ENCODE measurements at regions not wholly inside any gene's neighbourhood (a gene's known extent, or its start where the extent isn't known, plus 50 kb on each side); places are given as distances from the start of the nearest gene placed in this dataset.
A peak's percentile ranks its signal among the peaks of the same experiment; 100 is the strongest.

DNA sequence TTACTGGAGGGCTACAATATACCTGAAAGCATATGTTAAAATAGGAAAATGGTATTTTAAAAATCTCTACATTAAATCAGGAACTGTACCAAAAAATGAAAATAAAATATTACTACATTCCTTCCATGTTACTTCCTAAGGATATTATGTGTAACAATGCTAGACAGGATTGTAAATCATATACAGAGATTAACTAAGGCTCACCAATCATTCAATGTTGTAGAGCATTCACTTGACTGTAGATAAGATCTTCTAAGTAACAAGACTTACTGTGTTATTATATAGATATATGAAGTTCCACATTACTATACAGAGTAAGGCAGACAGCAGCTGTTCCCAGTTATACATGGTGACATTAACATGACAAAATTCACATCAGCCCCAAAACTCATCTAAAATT is 1919.1 kb upstream of the CDH9 start:
- no peak for DNase-seq (ENCODE audit: low read depth in 2 of 2)
- H3K4me2 ChIP-seq (ENCODE audit: extremely low read depth, insufficient read depth, low read length), result no peak overlapping the region
- no peak overlapping the region for H2AFZ ChIP-seq (ENCODE audit: low read length)

DNA sequence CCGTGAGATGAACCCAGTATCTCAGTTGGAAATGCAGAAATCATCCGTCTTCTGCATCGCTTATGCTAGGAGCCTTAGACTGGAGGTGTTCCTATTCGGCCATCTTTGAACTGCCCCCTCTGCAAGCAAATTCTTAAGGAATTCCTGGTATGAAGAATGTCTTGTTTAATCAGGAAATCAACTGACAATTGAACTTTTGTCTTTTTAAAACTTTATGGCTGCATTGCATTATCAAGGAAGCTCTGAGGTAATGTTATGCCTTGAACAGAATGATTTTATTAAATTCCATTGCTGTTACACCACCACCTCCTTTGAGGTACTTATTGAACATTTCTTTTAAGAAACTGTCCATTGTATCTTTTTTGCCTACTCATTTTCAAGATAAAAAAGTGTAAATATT is 1915.7 kb upstream of the CDH9 start:
- no peak overlapping the region for H3K9ac ChIP-seq (ENCODE audit: insufficient read depth, low read length)
- H3K27ac ChIP-seq (ENCODE audit: insufficient read depth, low read length), result no peak overlapping the region
- H3K4me3 ChIP-seq (replicated peaks in 1 of 4; ENCODE audit: control extremely low read depth in 1 of 4, insufficient read depth in 1 of 4, low read depth in 3 of 4, low read length in 4 of 4), result no peak overlapping the region
- H4K20me1 ChIP-seq (ENCODE audit: control insufficient read depth, extremely low read depth, insufficient read depth, low read length), result no peaks in the 10 kb centered on the region
- H3K4me1 ChIP-seq (ENCODE audit: control insufficient read depth, extremely low read depth, insufficient read depth, low read length), result no peaks in the 10 kb centered on the region
- no peak overlapping the region for H2AFZ ChIP-seq (ENCODE audit: low read length)
- TF ChIP-seq, protein P1, sequence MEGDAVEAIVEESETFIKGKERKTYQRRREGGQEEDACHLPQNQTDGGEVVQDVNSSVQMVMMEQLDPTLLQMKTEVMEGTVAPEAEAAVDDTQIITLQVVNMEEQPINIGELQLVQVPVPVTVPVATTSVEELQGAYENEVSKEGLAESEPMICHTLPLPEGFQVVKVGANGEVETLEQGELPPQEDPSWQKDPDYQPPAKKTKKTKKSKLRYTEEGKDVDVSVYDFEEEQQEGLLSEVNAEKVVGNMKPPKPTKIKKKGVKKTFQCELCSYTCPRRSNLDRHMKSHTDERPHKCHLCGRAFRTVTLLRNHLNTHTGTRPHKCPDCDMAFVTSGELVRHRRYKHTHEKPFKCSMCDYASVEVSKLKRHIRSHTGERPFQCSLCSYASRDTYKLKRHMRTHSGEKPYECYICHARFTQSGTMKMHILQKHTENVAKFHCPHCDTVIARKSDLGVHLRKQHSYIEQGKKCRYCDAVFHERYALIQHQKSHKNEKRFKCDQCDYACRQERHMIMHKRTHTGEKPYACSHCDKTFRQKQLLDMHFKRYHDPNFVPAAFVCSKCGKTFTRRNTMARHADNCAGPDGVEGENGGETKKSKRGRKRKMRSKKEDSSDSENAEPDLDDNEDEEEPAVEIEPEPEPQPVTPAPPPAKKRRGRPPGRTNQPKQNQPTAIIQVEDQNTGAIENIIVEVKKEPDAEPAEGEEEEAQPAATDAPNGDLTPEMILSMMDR (conservative IDR thresholded peaks at IDR 0.05 in 1 of 2, IDR thresholded peaks at IDR 0.05 in 1 of 2; ENCODE audit: low read depth in 1 of 2, low read length in 2 of 2), result no peak
- no peak for TF ChIP-seq EZH2 (IDR thresholded peaks at IDR 0.05; ENCODE audit: low read length, missing control alignments)
- peak in 1 of 2 donors; percentile 1 for DNase-seq (ENCODE audit: low read depth in 2 of 2)
- H3K36me3 ChIP-seq (ENCODE audit: control insufficient read depth, insufficient read depth, low read length), result no peaks in the 10 kb centered on the region
- no peaks in the 10 kb centered on the region for H3K27me3 ChIP-seq (ENCODE audit: control insufficient read depth, insufficient read depth, low read length)
- H3K4me2 ChIP-seq (ENCODE audit: extremely low read depth, insufficient read depth, low read length), result no peak overlapping the region
- no peaks in the 10 kb centered on the region for H3K79me2 ChIP-seq (ENCODE audit: control insufficient read depth, insufficient read depth, low read length)
- H3K9me3 ChIP-seq (ENCODE audit: control insufficient read depth, insufficient read depth, low read depth, low read length), result no peaks in the 10 kb centered on the region

More for the DNA sequence above, 1919.1 kb upstream of the CDH9 start:
- no peak overlapping the region for H3K27ac ChIP-seq (ENCODE audit: insufficient read depth, low read length)
- no peaks in the 10 kb centered on the region for H3K79me2 ChIP-seq (ENCODE audit: control insufficient read depth, insufficient read depth, low read length)
- H4K20me1 ChIP-seq (ENCODE audit: control insufficient read depth, extremely low read depth, insufficient read depth, low read length), result no peaks in the 10 kb centered on the region
- TF ChIP-seq, protein P1 (conservative IDR thresholded peaks at IDR 0.05 in 1 of 2, IDR thresholded peaks at IDR 0.05 in 1 of 2; ENCODE audit: low read depth in 1 of 2, low read length in 2 of 2), result no peak
- no peak for TF ChIP-seq EZH2 (IDR thresholded peaks at IDR 0.05; ENCODE audit: low read length, missing control alignments)
- H3K36me3 ChIP-seq (ENCODE audit: control insufficient read depth, insufficient read depth, low read length), result no peaks in the 10 kb centered on the region
- H3K4me1 ChIP-seq (ENCODE audit: control insufficient read depth, extremely low read depth, insufficient read depth, low read length), result no peaks in the 10 kb centered on the region
- H3K9me3 ChIP-seq (ENCODE audit: control insufficient read depth, insufficient read depth, low read depth, low read length), result no peaks in the 10 kb centered on the region
- no peak overlapping the region for H3K4me3 ChIP-seq (replicated peaks in 1 of 4; ENCODE audit: control extremely low read depth in 1 of 4, insufficient read depth in 1 of 4, low read depth in 3 of 4, low read length in 4 of 4)
- no peak overlapping the region for H3K9ac ChIP-seq (ENCODE audit: insufficient read depth, low read length)
- H3K27me3 ChIP-seq (ENCODE audit: control insufficient read depth, insufficient read depth, low read length), result no peaks in the 10 kb centered on the region

DNA sequence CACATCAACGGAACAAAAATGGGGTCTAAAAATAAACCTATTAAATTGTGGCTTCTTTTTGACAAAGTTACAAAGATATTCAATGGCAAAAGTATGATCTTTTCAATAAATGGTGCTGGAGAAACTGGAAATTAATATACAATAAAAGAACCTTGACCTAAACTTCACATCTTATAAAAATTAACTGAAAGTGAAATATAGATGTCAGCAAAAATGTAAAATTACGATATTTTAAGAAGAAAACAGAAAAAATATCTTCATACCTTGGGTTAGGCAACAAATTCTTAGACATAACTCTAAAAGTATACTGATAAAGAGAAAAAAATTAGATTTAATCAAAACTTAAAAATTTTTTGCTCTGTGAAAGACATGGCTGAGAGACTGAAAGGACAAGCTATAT is 1909.5 kb upstream of the CDH9 start:
- TF ChIP-seq, protein P1 (conservative IDR thresholded peaks at IDR 0.05 in 1 of 2, IDR thresholded peaks at IDR 0.05 in 1 of 2; ENCODE audit: low read depth in 1 of 2, low read length in 2 of 2), result no peak
- no peak for TF ChIP-seq EZH2 (IDR thresholded peaks at IDR 0.05; ENCODE audit: low read length, missing control alignments)
- Histone ChIP-seq H3K79me2 (ENCODE audit: control insufficient read depth, insufficient read depth, low read length) (no peaks in the 10 kb centered on the region), H3K4me3 (replicated peaks in 1 of 4; ENCODE audit: control extremely low read depth in 1 of 4, insufficient read depth in 1 of 4, low read depth in 3 of 4, low read length in 4 of 4) (no peak overlapping the region), H3K4me1 (ENCODE audit: control insufficient read depth, extremely low read depth, insufficient read depth, low read length) (no peaks in the 10 kb centered on the region), H3K36me3 (ENCODE audit: control insufficient read depth, insufficient read depth, low read length) (no peaks in the 10 kb centered on the region), H3K27me3 (ENCODE audit: control insufficient read depth, insufficient read depth, low read length) (no peaks in the 10 kb centered on the region), H3K4me2 (ENCODE audit: extremely low read depth, insufficient read depth, low read length) (no peak overlapping the region), H4K20me1 (ENCODE audit: control insufficient read depth, extremely low read depth, insufficient read depth, low read length) (no peaks in the 10 kb centered on the region), H3K9me3 (ENCODE audit: control insufficient read depth, insufficient read depth, low read depth, low read length) (no peaks in the 10 kb centered on the region), H3K27ac (ENCODE audit: insufficient read depth, low read length) (no peak overlapping the region), H2AFZ (ENCODE audit: low read length) (no peak overlapping the region), H3K9ac (ENCODE audit: insufficient read depth, low read length) (no peak overlapping the region)
- DNase-seq (ENCODE audit: low read depth in 2 of 2), result no peak

All from fibroblast of lung (primary cell).